NCI-H2196 treated with DMSO at 0.1 percent for 48 hours (cell line): ENCODE measurements at regions not wholly inside any gene's neighbourhood (a gene's known extent, or its start where the extent isn't known, plus 50 kb on each side); places are given as distances from the start of the nearest gene placed in this dataset.
A peak's percentile ranks its signal among the peaks of the same experiment; 100 is the strongest.

ENCODE experiments used
- DNase-seq: peaks from one replicate; lab custom pipeline; 2025; ENCODE audit not compliant: unreplicated experiment; lab: John Stamatoyannopoulos, UW

- DNase-seq, result no peak
Observed at GRCh38 chr5:172569861-172570558, 71.1 kb upstream of the NEURL1B start.

DNA sequence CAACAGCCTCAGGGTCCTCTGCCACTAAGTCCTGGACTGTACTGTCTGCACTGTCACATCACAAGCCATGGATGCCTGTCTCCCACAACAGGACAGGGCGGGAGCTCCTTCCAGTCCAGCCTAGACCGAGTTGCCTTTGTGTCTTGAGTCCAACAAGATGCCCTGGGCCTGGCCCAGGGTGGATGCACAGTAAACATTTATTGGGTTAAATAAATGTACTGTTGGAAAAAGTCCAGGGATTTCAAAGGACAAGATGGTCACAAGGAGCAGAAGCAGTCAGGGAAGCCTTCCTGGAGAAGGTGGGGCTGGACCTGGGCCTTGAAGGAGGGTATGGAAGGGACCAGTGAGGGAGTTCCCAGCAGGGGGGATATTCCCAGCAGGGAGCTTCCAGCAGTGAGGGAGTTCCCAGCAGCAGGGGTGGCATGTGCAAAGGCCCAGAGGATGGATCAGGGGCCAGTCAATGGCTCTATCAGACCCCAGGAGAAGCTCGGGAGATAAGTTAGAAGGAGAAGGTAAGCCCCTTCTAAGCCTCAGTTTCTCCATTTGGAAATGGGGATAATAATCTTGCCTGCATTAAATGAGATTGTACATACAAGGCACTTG, 72.7 kb upstream of the NEURL1B start:
- no peak for DNase-seq

DNA sequence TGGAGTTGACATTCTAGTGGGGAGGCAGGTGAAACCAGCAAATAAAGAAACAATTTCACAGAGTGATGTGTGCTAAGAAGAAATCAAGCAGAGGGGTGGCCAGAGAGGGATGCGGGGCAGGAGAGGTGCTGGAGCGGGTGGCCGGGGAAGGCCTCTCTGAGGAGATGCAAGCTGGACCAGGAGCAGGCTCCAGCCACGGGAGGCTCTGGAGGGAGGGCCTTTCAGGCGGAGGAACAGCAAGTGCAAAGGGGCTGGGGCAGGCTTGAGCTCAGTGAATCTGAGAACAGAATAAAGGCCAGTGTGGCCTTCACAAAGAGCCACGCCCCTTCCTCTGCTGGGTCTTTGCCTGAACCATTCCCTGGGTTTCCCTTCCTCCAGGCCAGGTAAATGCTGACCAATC, 73.2 kb upstream of the NEURL1B start:
- DNase-seq, result no peak

DNA sequence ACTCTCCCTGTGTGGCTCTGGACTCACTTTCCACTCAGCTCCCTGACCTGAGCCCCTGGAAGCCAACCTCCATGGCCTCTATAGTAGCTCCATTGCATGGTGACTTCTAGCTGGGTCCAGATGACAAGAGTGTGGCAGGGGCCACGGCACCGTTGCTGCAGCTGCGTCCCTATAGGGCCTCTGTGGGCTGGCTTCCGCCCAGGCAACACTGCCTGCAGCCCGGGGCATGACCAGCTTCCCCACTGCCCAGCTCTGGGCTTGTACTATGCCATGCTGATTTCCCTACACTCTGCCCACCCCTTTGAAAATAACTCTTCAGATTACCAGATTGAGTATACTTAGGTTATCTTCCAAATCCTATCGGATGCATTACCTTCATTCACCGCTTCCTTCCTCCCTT, 73.8 kb upstream of the NEURL1B start:
- DNase-seq, result no peak

GRCh38 chr5:172565931-172566665, 75.0 kb upstream of the NEURL1B start:
- no peak for DNase-seq

- no peak for DNase-seq
Observed at GRCh38 chr5:172565455-172565854, 75.6 kb upstream of the NEURL1B start.

DNA sequence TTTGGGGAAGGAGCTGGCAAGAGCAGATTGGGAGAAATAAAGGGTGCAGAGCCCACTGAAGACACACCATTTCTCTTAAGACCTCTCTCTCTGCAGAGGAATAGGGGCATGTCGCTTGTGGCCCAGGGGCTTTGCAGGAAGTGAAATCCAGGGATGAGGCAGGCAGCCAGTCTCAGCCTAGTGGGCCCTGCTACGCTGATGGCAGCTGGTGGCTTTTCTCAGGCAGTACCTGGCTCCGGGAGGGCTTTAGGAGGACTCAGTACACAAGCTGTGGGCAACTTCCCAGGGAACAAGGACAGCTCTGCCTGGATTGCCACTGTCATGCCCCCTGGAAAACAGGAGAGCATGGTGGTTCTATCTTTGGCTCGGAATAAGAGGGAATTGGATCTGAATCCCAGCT, 76.2 kb upstream of the NEURL1B start:
- DNase-seq, result no peak

- DNase-seq, result peak; percentile 94
Observed at GRCh38 chr5:172564188-172564587, 76.9 kb upstream of the NEURL1B start.

- DNase-seq, result no peak
Observed at GRCh38 chr5:172562443-172562842, 78.6 kb upstream of the NEURL1B start.

GRCh38 chr5:172561151-172561550, 79.9 kb upstream of the NEURL1B start:
- DNase-seq, result no peak

DNA sequence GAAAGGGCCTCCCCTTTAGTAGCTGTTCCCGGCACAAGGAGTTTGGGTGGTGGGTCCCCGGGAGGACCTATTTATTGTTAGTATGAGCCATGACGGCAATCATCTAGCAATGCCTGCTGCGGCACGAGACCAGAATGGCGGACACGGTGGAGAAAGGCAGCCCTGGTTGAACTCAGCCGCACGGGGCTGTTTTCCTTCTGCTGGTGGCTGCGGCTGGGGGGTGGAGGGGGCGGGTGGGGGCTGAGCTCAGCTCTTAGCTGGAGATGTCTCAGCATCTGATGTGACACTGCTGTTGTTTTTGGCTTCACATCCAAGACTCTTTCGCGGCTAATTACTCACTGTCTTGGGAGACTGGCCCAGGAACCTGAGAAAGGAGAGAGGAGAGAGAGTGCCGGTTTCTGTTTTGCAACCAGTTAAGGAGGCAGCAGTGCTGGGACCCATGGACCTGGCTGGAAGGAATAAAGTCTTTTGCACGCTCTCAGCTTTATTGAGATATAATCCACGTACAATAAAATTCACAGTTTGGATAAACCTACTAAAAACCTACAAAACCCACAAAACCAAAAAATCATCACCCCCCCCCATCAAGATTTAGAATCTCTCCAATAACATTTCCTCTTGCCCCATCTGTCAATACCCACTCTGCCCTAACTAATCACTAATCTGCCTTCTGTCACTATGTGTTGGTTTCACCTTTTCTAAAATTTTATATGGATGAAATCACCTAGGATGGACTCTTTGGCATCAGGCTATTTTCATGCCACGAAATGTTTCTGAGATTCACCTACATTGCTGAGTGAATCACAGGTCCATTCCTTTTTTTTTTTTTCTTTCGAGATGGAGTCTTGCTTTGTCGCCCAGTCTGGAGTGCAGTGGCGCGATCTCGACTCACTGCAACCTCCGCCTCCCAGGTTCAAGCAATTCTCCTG, 81.8 kb upstream of the NEURL1B start:
- no peak for DNase-seq

DNA sequence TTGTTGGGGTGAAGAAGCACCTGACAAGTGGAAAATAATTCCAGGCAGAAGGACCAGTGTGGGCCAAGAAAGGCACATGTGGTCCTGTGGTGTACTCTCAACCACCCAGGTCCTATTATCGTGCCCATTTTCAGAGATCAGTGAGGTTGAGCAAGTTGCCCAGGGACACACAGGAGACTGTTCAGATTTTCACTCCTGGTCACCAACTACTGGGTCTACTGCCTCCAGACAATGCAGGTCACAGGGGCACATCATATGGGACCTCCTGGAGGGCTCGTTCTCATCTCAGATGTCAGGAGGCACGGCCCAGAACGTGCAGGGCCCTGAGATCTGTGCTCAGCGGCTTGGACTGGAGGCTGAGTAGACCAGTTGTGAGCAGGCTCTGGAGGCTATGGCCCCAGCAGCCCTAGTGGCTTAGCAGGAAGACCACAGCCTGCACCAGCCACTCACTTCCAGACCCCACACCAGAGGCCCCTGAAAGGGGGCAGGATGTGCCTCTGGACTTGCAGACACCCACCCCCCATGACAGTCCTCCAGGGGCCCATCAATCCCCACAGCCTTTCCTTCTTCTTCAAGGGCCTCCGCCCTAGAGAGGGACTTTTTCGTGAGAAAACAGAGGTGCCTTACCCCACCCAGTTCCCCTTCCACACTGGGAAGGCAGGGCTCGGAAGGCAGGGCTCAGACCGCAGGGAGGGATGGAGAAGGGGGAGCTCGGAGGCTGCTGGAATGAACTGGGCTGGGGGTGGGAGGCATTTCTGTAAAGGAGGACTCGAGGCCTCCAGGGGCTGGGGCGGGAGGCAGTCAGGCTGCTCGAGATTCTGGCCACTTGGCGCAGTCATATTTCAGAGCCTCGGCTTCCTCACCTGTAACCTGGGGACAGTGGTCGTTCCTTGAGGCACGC, 82.7 kb upstream of the NEURL1B start:
- no peak for DNase-seq

- no peak for DNase-seq
Observed at GRCh38 chr5:172556971-172557461, 84.0 kb upstream of the NEURL1B start.

- no peak for DNase-seq
Observed at GRCh38 chr5:172556262-172556661, 84.8 kb upstream of the NEURL1B start.

DNA sequence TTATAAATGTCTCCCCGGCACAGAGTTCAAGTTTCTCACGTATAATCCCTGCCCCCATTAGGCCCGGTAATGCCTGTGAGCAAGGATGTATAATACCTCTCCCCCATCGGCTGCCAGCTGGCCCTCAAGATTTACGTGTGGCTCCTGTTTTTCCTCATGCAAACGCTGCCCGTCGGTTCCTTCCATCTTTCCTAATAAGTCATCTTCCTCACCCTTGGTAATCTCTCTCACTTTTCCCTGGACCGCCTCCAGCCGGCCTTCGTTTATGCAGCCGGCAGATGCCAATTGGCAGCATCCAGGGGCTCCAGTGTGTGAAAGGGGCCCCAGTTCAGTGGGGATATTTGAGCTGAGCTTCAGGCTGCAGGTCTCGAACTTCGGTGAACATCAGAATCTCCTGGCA, 86.5 kb upstream of the NEURL1B start:
- DNase-seq, result no peak

GRCh38 chr5:172553903-172554302, 87.2 kb upstream of the NEURL1B start:
- no peak for DNase-seq

DNA sequence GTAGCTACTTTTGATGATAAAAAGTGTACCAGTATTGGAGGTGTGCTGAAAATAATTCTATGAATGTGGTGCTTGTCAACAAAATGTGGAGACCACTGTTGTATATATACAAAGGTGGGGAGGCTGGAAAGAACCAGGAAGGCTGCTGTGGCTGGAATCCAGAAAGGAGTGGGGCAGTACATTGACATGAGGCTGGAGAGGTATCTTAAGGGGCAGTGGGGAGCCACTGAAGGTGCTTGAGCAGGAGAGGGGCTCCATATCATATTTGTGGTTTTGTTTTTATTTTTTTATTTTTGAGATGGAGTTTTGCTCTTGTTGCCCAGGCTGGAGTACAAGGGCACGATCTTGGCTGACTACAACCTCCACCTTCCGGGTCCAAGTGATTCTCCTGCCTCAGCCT, 87.9 kb upstream of the NEURL1B start:
- DNase-seq, result no peak

GRCh38 chr5:172550996-172551395, 90.1 kb upstream of the NEURL1B start:
- DNase-seq, result no peak

- no peak for DNase-seq
Observed at GRCh38 chr5:172550096-172550765, 90.8 kb upstream of the NEURL1B start.

DNA sequence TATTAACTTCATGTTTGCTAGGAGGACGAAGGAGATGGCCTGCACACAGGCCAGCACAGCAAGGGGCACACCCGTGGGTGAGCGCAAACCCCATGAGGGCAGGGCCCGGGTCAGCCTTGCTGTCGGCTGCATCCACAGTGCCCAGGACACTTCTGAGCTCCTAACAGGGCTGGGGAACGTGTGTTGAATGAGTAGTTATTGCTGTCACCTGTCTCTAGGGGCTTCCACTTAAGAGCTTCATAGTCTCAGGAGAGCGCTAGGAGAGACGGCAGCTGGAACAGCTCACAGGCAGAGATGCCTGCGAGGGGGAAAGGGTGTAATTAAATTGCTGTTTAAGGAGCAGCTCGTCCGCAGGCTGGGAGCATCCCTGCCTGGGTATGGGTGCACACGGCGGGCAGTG, 91.4 kb upstream of the NEURL1B start:
- no peak for DNase-seq
